ENCODE measurements at regions not wholly inside any gene's neighbourhood (a gene's known extent, or its start where the extent isn't known, plus 50 kb on each side); places are given as distances from the start of the nearest gene placed in this dataset.

DNA sequence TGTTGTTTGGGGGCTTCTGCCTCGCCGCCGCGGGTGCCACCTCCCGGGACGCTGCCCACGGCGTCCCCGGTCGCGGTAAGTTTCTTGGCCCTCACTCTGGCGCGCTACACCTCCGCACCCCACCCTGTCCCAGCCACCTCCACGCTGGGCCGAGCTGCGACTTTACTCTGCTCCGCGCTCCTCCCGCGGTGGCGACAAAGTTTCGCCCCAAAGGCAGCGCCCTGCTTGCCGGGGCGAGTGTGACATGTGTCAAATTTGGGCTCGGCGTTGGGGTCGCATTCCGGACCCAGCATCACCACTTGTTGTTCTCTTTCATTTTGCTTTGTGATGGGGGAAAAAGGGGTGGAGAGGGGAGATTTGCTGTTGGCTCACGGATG lies 167.7 kb upstream of the PPP1R3A start:
- TF ChIP-seq EP300 (IDR thresholded peaks at IDR 0.05; ENCODE audit: borderline replicate concordance) (no peak), CREB1 (IDR thresholded peaks at IDR 0.05; ENCODE audit: low read depth) (no peak), YY1 (IDR thresholded peaks at IDR 0.05; ENCODE audit: low read depth) (no peak), TAF1 (IDR thresholded peaks at IDR 0.05; ENCODE audit: low read depth) (no peak), RAD21 (IDR thresholded peaks at IDR 0.05; ENCODE audit: low read depth) (no peak), CEBPB (IDR thresholded peaks at IDR 0.05) (no peak), NFIC (IDR thresholded peaks at IDR 0.05) (no peak), EGR1 (IDR thresholded peaks at IDR 0.05) (no peak)
- TF ChIP-seq, protein P1, sequence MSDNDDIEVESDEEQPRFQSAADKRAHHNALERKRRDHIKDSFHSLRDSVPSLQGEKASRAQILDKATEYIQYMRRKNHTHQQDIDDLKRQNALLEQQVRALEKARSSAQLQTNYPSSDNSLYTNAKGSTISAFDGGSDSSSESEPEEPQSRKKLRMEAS (IDR thresholded peaks at IDR 0.05), result no peak
- TF ChIP-seq, protein P2, sequence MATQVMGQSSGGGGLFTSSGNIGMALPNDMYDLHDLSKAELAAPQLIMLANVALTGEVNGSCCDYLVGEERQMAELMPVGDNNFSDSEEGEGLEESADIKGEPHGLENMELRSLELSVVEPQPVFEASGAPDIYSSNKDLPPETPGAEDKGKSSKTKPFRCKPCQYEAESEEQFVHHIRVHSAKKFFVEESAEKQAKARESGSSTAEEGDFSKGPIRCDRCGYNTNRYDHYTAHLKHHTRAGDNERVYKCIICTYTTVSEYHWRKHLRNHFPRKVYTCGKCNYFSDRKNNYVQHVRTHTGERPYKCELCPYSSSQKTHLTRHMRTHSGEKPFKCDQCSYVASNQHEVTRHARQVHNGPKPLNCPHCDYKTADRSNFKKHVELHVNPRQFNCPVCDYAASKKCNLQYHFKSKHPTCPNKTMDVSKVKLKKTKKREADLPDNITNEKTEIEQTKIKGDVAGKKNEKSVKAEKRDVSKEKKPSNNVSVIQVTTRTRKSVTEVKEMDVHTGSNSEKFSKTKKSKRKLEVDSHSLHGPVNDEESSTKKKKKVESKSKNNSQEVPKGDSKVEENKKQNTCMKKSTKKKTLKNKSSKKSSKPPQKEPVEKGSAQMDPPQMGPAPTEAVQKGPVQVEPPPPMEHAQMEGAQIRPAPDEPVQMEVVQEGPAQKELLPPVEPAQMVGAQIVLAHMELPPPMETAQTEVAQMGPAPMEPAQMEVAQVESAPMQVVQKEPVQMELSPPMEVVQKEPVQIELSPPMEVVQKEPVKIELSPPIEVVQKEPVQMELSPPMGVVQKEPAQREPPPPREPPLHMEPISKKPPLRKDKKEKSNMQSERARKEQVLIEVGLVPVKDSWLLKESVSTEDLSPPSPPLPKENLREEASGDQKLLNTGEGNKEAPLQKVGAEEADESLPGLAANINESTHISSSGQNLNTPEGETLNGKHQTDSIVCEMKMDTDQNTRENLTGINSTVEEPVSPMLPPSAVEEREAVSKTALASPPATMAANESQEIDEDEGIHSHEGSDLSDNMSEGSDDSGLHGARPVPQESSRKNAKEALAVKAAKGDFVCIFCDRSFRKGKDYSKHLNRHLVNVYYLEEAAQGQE (IDR thresholded peaks at IDR 0.05; ENCODE audit: low read depth), result no peak

Measured in Ishikawa (cell line).